ENCODE measurements at regions not wholly inside any gene's neighbourhood (a gene's known extent, or its start where the extent isn't known, plus 50 kb on each side); places are given as distances from the start of the nearest gene placed in this dataset.

GRCh38 chr12:18868717-18869116 is 130.8 kb downstream of the CAPZA3 start:
- WGBS, 2 experiments (ENCODE audit: extremely low coverage in 1 of 2, insufficient coverage in 1 of 2, insufficient read length in 1 of 2, insufficient replicate concordance in 2 of 2, low coverage in 1 of 2, low lambda C conversion rate in 2 of 2, missing lambda C conversion rate in 1 of 2): 94% methylated on average over 2 of the region's 2 CpGs; no CpG with 5 or more reads in 1 of the 2 experiments
- Histone ChIP-seq H2BK12ac (ENCODE audit: low read depth, low read length) (no peak overlapping the region), H3K9me3 (ENCODE audit: insufficient read depth in 2 of 2, low read depth in 1 of 2, low read length in 1 of 2) (no peaks in the 10 kb centered on the region), H3K56ac (replicated peaks; ENCODE audit: insufficient read length, low read depth, low read length) (no peak overlapping the region), H3K4me3 (ENCODE audit: extremely low read depth in 1 of 4, insufficient read depth in 2 of 4, low read depth in 3 of 4, low read length in 4 of 4) (no peak overlapping the region), H3K79me2 (ENCODE audit: control insufficient read depth in 1 of 2, insufficient read depth in 2 of 2, low read length in 2 of 2) (no peaks in the 10 kb centered on the region), H3K27ac (ENCODE audit: low read depth, low read length) (no peak overlapping the region), H2BK120ac (replicated peaks; ENCODE audit: low read depth, low read length) (no peak overlapping the region), H4K20me1 (replicated peaks in 1 of 2; ENCODE audit: control insufficient read depth in 1 of 2, insufficient read depth in 2 of 2, low read length in 2 of 2) (no peaks in the 10 kb centered on the region), H2AFZ (ENCODE audit: low read length) (no peak overlapping the region), H3K18ac (ENCODE audit: extremely low read depth, low read length) (no peak overlapping the region), H4K5ac (ENCODE audit: insufficient read length, low read depth, low read length) (no peak overlapping the region), H2BK15ac (ENCODE audit: low read length) (no peak overlapping the region), H2BK20ac (ENCODE audit: low read length) (no peak overlapping the region), H4K8ac (ENCODE audit: extremely low read depth, insufficient read depth, low read length) (no peak overlapping the region), H3K36me3 (ENCODE audit: control insufficient read depth in 2 of 4, insufficient read depth in 4 of 4, low read length in 3 of 4) (no peaks in the 10 kb centered on the region), H3K23me2 (ENCODE audit: low read depth, low read length) (no peaks in the 10 kb centered on the region), H3K79me1 (ENCODE audit: low read depth, low read length) (no peaks in the 10 kb centered on the region), H4K91ac (replicated peaks; ENCODE audit: insufficient read length, low read length) (no peak overlapping the region), H2AK5ac (ENCODE audit: low read depth, low read length) (no peak overlapping the region), H3K9ac (replicated peaks in 1 of 4; ENCODE audit: extremely low read depth in 1 of 4, low read depth in 3 of 4, low read length in 3 of 4) (no peak overlapping the region), H2BK5ac (ENCODE audit: low read depth, low read length) (no peak overlapping the region), H3K23ac (ENCODE audit: insufficient read length) (no peak overlapping the region), H3K4me1 (replicated peaks in 1 of 4; ENCODE audit: control insufficient read depth in 3 of 4, insufficient read depth in 4 of 4, low read length in 3 of 4) (peaks cover 0 to 6% (median 4%) of the 10 kb centered on the region in 4 experiments; a peak in 5 of 7 replicates), H3K4me2 (ENCODE audit: insufficient read depth in 1 of 2, low read depth in 2 of 2, low read length in 2 of 2) (no peak overlapping the region), H3K14ac (ENCODE audit: insufficient read length) (no peak overlapping the region), H3K4ac (replicated peaks; ENCODE audit: insufficient read length, low read depth, low read length) (no peak overlapping the region), H3K27me3 (replicated peaks in 1 of 4; ENCODE audit: control insufficient read depth in 3 of 4, extremely low read depth in 1 of 4, insufficient read depth in 3 of 4, low read length in 3 of 4) (no peaks in the 10 kb centered on the region)
- DNase-seq (ENCODE audit: low read depth in 1 of 2, low spot score in 2 of 2) (no peak), FAIRE-seq (no peak)
- CTCF ChIA-PET (ENCODE audit: partially characterized antibody): no interaction called here
- TF ChIP-seq BRCA1 (IDR thresholded peaks at IDR 0.05; ENCODE audit: low read depth, low read length) (no peak), KDM1A (IDR thresholded peaks at IDR 0.05; ENCODE audit: borderline replicate concordance, low read length) (no peak), ASH2L (IDR thresholded peaks at IDR 0.05; ENCODE audit: low read length) (no peak), FOSL1 (IDR thresholded peaks at IDR 0.05; ENCODE audit: insufficient read depth, low read depth, low read length) (no peak), JUND (IDR thresholded peaks at IDR 0.05; ENCODE audit: low read length) (no peak), HDAC6 (IDR thresholded peaks at IDR 0.05; ENCODE audit: low read depth, low read length) (no peak)
- POLR2A ChIA-PET (ENCODE audit: partially characterized antibody): no interaction called here

Measured in H1 (cell line).